ENCODE measurements at regions not wholly inside any gene's neighbourhood (a gene's known extent, or its start where the extent isn't known, plus 50 kb on each side); places are given as distances from the start of the nearest gene placed in this dataset.

DNA sequence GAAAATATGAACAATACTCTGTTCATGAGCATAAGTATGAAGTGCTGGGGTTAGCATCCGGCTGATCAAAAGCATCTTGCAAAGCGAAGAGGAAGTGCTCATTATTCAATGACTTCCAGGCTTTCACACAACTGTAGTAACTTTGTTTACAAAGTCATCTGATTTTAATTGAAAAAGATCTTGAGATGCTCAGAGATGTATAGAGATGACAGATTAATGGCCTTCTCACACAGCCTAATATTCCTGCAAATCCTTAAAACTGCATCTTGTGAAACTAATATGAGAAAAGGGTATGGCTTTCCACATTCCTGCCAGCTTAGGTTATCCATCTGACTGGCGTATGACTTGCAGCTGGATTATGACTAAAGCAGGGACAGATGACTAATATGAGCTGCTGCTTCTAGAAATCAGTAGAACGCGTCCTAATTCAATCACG lies 125.4 kb downstream of the CASP12 start:
- TF ChIP-seq JUN (IDR thresholded peaks at IDR 0.05; ENCODE audit: borderline replicate concordance, low read depth, low read length) (no peak), JUN (CRISPR knock-in tag; IDR thresholded peaks at IDR 0.05; ENCODE audit: borderline replicate concordance) (no peak), RAD51 (IDR thresholded peaks at IDR 0.05; ENCODE audit: borderline replicate concordance, low read depth) (no peak), CREM (IDR thresholded peaks at IDR 0.05; ENCODE audit: low read depth) (no peak), TAF1 (IDR thresholded peaks at IDR 0.05; ENCODE audit: control insufficient read depth, extremely low read depth, insufficient read depth, low read length, severe bottlenecking) (no peak), ZNF717 (CRISPR knock-in tag; IDR thresholded peaks at IDR 0.05) (no peak), KLF6 (CRISPR knock-in tag; IDR thresholded peaks at IDR 0.05; ENCODE audit: borderline replicate concordance) (no peak), PCBP1 (IDR thresholded peaks at IDR 0.05; ENCODE audit: low read depth, low read length, poor library complexity, severe bottlenecking) (no peak), MXI1 (IDR thresholded peaks at IDR 0.05; ENCODE audit: low read depth, low read length) (no peak), ZNF232 (CRISPR knock-in tag; IDR thresholded peaks at IDR 0.05) (no peak), HDAC6 (IDR thresholded peaks at IDR 0.05; ENCODE audit: low read depth, low read length) (no peak)
- TF ChIP-seq, protein P1, sequence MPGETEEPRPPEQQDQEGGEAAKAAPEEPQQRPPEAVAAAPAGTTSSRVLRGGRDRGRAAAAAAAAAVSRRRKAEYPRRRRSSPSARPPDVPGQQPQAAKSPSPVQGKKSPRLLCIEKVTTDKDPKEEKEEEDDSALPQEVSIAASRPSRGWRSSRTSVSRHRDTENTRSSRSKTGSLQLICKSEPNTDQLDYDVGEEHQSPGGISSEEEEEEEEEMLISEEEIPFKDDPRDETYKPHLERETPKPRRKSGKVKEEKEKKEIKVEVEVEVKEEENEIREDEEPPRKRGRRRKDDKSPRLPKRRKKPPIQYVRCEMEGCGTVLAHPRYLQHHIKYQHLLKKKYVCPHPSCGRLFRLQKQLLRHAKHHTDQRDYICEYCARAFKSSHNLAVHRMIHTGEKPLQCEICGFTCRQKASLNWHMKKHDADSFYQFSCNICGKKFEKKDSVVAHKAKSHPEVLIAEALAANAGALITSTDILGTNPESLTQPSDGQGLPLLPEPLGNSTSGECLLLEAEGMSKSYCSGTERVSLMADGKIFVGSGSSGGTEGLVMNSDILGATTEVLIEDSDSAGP (CRISPR knock-in tag; IDR thresholded peaks at IDR 0.05): no peak
- TF ChIP-seq, protein P2, sequence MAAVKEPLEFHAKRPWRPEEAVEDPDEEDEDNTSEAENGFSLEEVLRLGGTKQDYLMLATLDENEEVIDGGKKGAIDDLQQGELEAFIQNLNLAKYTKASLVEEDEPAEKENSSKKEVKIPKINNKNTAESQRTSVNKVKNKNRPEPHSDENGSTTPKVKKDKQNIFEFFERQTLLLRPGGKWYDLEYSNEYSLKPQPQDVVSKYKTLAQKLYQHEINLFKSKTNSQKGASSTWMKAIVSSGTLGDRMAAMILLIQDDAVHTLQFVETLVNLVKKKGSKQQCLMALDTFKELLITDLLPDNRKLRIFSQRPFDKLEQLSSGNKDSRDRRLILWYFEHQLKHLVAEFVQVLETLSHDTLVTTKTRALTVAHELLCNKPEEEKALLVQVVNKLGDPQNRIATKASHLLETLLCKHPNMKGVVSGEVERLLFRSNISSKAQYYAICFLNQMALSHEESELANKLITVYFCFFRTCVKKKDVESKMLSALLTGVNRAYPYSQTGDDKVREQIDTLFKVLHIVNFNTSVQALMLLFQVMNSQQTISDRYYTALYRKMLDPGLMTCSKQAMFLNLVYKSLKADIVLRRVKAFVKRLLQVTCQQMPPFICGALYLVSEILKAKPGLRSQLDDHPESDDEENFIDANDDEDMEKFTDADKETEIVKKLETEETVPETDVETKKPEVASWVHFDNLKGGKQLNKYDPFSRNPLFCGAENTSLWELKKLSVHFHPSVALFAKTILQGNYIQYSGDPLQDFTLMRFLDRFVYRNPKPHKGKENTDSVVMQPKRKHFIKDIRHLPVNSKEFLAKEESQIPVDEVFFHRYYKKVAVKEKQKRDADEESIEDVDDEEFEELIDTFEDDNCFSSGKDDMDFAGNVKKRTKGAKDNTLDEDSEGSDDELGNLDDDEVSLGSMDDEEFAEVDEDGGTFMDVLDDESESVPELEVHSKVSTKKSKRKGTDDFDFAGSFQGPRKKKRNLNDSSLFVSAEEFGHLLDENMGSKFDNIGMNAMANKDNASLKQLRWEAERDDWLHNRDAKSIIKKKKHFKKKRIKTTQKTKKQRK (IDR thresholded peaks at IDR 0.05; ENCODE audit: borderline replicate concordance, low read depth, low read length): no peak
- TF ChIP-seq, protein P3, sequence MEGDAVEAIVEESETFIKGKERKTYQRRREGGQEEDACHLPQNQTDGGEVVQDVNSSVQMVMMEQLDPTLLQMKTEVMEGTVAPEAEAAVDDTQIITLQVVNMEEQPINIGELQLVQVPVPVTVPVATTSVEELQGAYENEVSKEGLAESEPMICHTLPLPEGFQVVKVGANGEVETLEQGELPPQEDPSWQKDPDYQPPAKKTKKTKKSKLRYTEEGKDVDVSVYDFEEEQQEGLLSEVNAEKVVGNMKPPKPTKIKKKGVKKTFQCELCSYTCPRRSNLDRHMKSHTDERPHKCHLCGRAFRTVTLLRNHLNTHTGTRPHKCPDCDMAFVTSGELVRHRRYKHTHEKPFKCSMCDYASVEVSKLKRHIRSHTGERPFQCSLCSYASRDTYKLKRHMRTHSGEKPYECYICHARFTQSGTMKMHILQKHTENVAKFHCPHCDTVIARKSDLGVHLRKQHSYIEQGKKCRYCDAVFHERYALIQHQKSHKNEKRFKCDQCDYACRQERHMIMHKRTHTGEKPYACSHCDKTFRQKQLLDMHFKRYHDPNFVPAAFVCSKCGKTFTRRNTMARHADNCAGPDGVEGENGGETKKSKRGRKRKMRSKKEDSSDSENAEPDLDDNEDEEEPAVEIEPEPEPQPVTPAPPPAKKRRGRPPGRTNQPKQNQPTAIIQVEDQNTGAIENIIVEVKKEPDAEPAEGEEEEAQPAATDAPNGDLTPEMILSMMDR (IDR thresholded peaks at IDR 0.05 in 2 of 3, conservative IDR thresholded peaks at IDR 0.05 in 1 of 3; ENCODE audit: insufficient read depth in 2 of 3, low read depth in 1 of 3, low read length in 3 of 3): no peak

Data from K562 (cell line).